ENCODE measurements at regions not wholly inside any gene's neighbourhood (a gene's known extent, or its start where the extent isn't known, plus 50 kb on each side); places are given as distances from the start of the nearest gene placed in this dataset.

- no peak for TF ChIP-seq FOXA1 (IDR thresholded peaks at IDR 0.05)
- TF ChIP-seq ARNT (IDR thresholded peaks at IDR 0.05): no peak
- no peak for TF ChIP-seq SP1 (IDR thresholded peaks at IDR 0.05)
- no peak for TF ChIP-seq TARDBP (IDR thresholded peaks at IDR 0.05)
- TF ChIP-seq SUZ12 (IDR thresholded peaks at IDR 0.05): no peak
- no peak for TF ChIP-seq CTBP1 (IDR thresholded peaks at IDR 0.05; ENCODE audit: borderline replicate concordance)
- no peak for TF ChIP-seq L3MBTL2 (conservative IDR thresholded peaks at IDR 0.05)
- TF ChIP-seq NFRKB (IDR thresholded peaks at IDR 0.05): no peak
- TF ChIP-seq ZNF384 (IDR thresholded peaks at IDR 0.05): no peak
- no peak for TF ChIP-seq BHLHE40 (IDR thresholded peaks at IDR 0.05; ENCODE audit: borderline replicate concordance)
- TF ChIP-seq FOXM1 (IDR thresholded peaks at IDR 0.05; ENCODE audit: borderline replicate concordance): no peak
Observed at GRCh38 chr5:101520417-101520816, 617.3 kb upstream of the ST8SIA4 start.

All from HEK293T (cell line).